Heart left ventricle (tissue), 16 donors: ENCODE measurements at regions not wholly inside any gene's neighbourhood (a gene's known extent, or its start where the extent isn't known, plus 50 kb on each side); places are given as distances from the start of the nearest gene placed in this dataset.

Source experiments
- ATAC-seq, 4 donors: fragments of 200-7000 bp; cut with Tn5 transposase; one replicate each; pipeline ENCODE4 v1.9.1; 2020 to 2022; ENCODE audit warnings: moderate library complexity in 4 of 4, mild to moderate bottlenecking in 3 of 4, moderate number of reproducible peaks in 1 of 4
- DNase-seq, 5 donors: peaks; one replicate each; pipeline ENCODE4 v3.0.0-alpha.2; 2020
- H3K27ac ChIP-seq, 12 donors: fragments of 200-600 bp; sonication (generic) in 4 of 12; one replicate each; pipeline versions ENCODE4 v1.5.0 to v1.8.0; 2016 to 2022; ENCODE audit warnings: mild to moderate bottlenecking in 2 of 12
- H3K27me3 ChIP-seq, 9 donors: fragments of 200-600 bp; sonication (generic) in 2 of 9; one replicate each; pipeline versions ENCODE4 v1.5.1 to v1.8.0; 2016 to 2022; ENCODE audit warnings: mild to moderate bottlenecking in 3 of 9
- H3K36me3 ChIP-seq, 9 donors: fragments of 200-600 bp; sonication (generic) in 2 of 9; one replicate each; pipeline versions ENCODE4 v1.5.0 to v1.8.0; 2018 to 2022; ENCODE audit warnings: mild to moderate bottlenecking in 2 of 9
- H3K4me1 ChIP-seq, 12 donors: fragments of 200-600 bp; sonication (generic) in 4 of 12; one replicate each; pipeline versions ENCODE4 v1.5.0 to v1.8.0; 2016 to 2022; ENCODE audit warnings: mild to moderate bottlenecking in 3 of 12
- H3K4me3 ChIP-seq, 12 donors: fragments of 200-600 bp; sonication (generic) in 4 of 12; one replicate each; pipeline versions ENCODE4 v1.5.0 to v1.8.0; 2017 to 2022; ENCODE audit warnings: mild to moderate bottlenecking in 9 of 12, moderate library complexity in 4 of 12
- H3K9me3 ChIP-seq, 12 donors: fragments of 200-600 bp; sonication (generic) in 4 of 12; one replicate each; pipeline versions ENCODE4 v1.5.0 to v1.8.0; 2016 to 2022; ENCODE audit warnings: mild to moderate bottlenecking in 1 of 12
- CTCF ChIP-seq, 12 donors: fragments of 200-600 bp; sonication (generic) in 4 of 12; IDR thresholded peaks; one replicate each; pipeline versions ENCODE4 v1.5.0 to v1.8.0; 2018 to 2022; ENCODE audit warnings: antibody characterized with exemption in 12 of 12, mild to moderate bottlenecking in 5 of 12
- POLR2A ChIP-seq, 2 donors: fragments of 450-650 bp; IDR thresholded peaks; one replicate each; pipeline ENCODE4 v1.6.1; 2017; ENCODE audit warnings: antibody characterized with exemption in 2 of 2, mild to moderate bottlenecking in 2 of 2, moderate library complexity in 2 of 2
- WGBS, 4 donors: extraction: QIAGEN DNeasy Blood & Tissue Kit in 2 of 4; methylation state at CpG; one replicate each; pipeline versions ENCODE4 v1.1.5 to v1.1.7; 2013 to 2018; 5-methylcytosine and 5-hydroxymethylcytosine counted together
- intact Hi-C, 10 donors: fragments of 100-400 bp; cut with DNase I; formaldehyde crosslinking; loops; one replicate each; pipeline versions ENCODE4 v1.11.1 to v1.14.2; 2022
- donor health status: ischemic (EF 13 %, LVEDD 7.1; RV severe dilation, severe dysfunction).
- donor health status: healthy with polysubstance abuse.
- donor health status: DM: no; HTN: yes; CAD: no.
- donor health status: DM: no; HTN: no; CAD: no.
- donor health status: ischemic (EF 25% LVEDD 6.9; RV normal size, moderate dysfunction).
- donor health status: ischemic (EF 25% LVEDD 5.7; RV mildly dilated, moderate dysfunction).
- donor health status: healthy.
- donor health status: DM: yes; HTN: yes; CAD: no.
- donor health status: ischemic (EF 35%, LVEDD 5.7; RV mildly dilated, moderate dysfunction).
- donor health status: nonischemic (EF 11% LVEDD 7.7; RV severe dilation, severe dysfunction).
- donor health status: DM: yes; HTN: yes; CAD: no.
- donor health status: PGD.
- donor health status: ischemic (EF 29% LVEDD 5.4; RV normal size, mild dysfunction).
- donor health status: nonischemic (EF 23%, LVEDD 6.1; RV moderate dilation, normal function).

- Histone ChIP-seq H3K36me3 (no peaks in the 10 kb centered on the region), H3K4me1 (no peaks in the 10 kb centered on the region), H3K4me3 (no peak overlapping the region), H3K27ac (no peak overlapping the region), H3K9me3 (no peaks in the 10 kb centered on the region), H3K27me3 (no peaks in the 10 kb centered on the region)
- 77 to 87% (median 80%) methylated on average over 3 of the region's 3 CpGs for WGBS, 4 donors
- no peak for DNase-seq
- no peak for ATAC-seq
- intact Hi-C loops: no loop called here
- TF ChIP-seq POLR2A (IDR thresholded peaks at IDR 0.05): no peak
- no peak for TF ChIP-seq CTCF (IDR thresholded peaks at IDR 0.05)
Measured at GRCh38 chr2:181754105-181754504, 73.8 kb upstream of the NEUROD1 start.

DNA sequence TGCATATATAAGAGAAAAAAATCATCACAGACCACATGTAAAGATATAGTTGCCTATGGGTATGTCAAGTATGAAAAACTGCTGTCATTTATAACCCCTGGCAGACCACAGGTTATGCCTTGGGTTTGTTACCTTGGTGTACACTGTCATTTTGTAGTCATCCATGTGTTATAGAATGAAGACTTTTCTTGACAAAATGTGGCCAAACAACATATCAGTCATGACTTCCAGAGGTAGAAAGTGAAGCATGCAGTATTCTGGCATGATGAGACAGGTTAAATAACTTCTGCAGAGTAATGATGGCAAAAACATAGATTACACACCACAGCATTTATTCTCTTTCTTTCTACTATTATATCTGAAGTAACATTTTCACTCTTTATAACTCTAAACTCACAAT is 74.9 kb upstream of the NEUROD1 start:
- H3K27ac ChIP-seq: no peak overlapping the region
- no peak for TF ChIP-seq POLR2A (IDR thresholded peaks at IDR 0.05)
- TF ChIP-seq CTCF (IDR thresholded peaks at IDR 0.05): no peak
- ATAC-seq (no peak), DNase-seq (no peak)
- no peak overlapping the region for H3K4me3 ChIP-seq
- H3K4me1 ChIP-seq: no peaks in the 10 kb centered on the region
- no peaks in the 10 kb centered on the region for H3K27me3 ChIP-seq
- H3K9me3 ChIP-seq: no peaks in the 10 kb centered on the region
- no peaks in the 10 kb centered on the region for H3K36me3 ChIP-seq
- intact Hi-C loops: no loop called here

GRCh38 chr2:181760521-181760920 is 80.2 kb upstream of the NEUROD1 start:
- no peak for TF ChIP-seq CTCF (IDR thresholded peaks at IDR 0.05)
- TF ChIP-seq POLR2A (IDR thresholded peaks at IDR 0.05): no peak
- H3K27ac ChIP-seq: no peak overlapping the region

GRCh38 chr2:181761175-181761574 is 80.9 kb upstream of the NEUROD1 start:
- ATAC-seq (no peak), DNase-seq (no peak)
- Histone ChIP-seq H3K4me3 (no peak overlapping the region), H3K27me3 (no peaks in the 10 kb centered on the region), H3K4me1 (peaks cover 0 to 5% (median 0%) of the 10 kb centered on the region in 12 donors), H3K9me3 (no peaks in the 10 kb centered on the region), H3K36me3 (no peaks in the 10 kb centered on the region), H3K27ac (no peak overlapping the region)
- 84 to 96% (median 92%) methylated on average over 2 of the region's 2 CpGs for WGBS, 4 donors
- intact Hi-C loops: no loop called here
- TF ChIP-seq CTCF (IDR thresholded peaks at IDR 0.05): no peak
- no peak for TF ChIP-seq POLR2A (IDR thresholded peaks at IDR 0.05)

More at GRCh38 chr2:181760521-181760920, 80.2 kb upstream of the NEUROD1 start:
- H3K27me3 ChIP-seq: no peaks in the 10 kb centered on the region
- ATAC-seq (no peak), DNase-seq (no peak)
- intact Hi-C loops: no loop called here
- 65 to 80% (median 74%) methylated on average over 2 of the region's 2 CpGs for WGBS, 4 donors
- H3K9me3 ChIP-seq: no peaks in the 10 kb centered on the region
- no peak overlapping the region for H3K4me3 ChIP-seq
- H3K36me3 ChIP-seq: no peaks in the 10 kb centered on the region
- peaks cover 0 to 5% (median 0%) of the 10 kb centered on the region in 12 donors for H3K4me1 ChIP-seq
